AG04450 (cell line): ENCODE measurements at regions not wholly inside any gene's neighbourhood (a gene's known extent, or its start where the extent isn't known, plus 50 kb on each side); places are given as distances from the start of the nearest gene placed in this dataset.
"Not testable (repeated sequence)": the region's sequence is repeated elsewhere in the genome, so short reads cannot be mapped to it uniquely, and the experiment has no call there.

Experiments used
- CTCF ChIA-PET: fragments of 300-600, 350-600 bp; formaldehyde crosslinking; extraction: SDS; loops from one replicate; lab custom pipeline; 2022; ENCODE audit warnings: antibody characterized with exemption, inconsistent platforms; lab: Charles Lee
- POLR2A ChIA-PET: fragments of 350-600 bp; formaldehyde crosslinking; extraction: SDS; loops from one replicate; lab custom pipeline; 2021; ENCODE audit warnings: antibody characterized with exemption, inconsistent platforms; lab: Yijun Ruan, JAX
- DNase-seq: peaks from one replicate; pipeline ENCODE4 v3.0.0-alpha.2; 2011; ENCODE audit warnings: low read depth, low spot score
- H3K27ac ChIP-seq: one replicate; pipeline ENCODE4 v1.5.1; 2012; ENCODE audit warnings: low read depth, low read length, control low read depth
- H3K27me3 ChIP-seq: one replicate; pipeline ENCODE4 v1.6.0; 2012; ENCODE audit warnings: low read length; ENCODE audit not compliant: control insufficient read depth, insufficient read depth
- H3K4me3 ChIP-seq: 2 replicates; pipeline ENCODE4 v1.5.1; 2011; ENCODE audit warnings: mild to moderate bottlenecking, low read depth, low read length, control low read depth
- H3K9me3 ChIP-seq: 2 replicates; pipeline ENCODE4 v1.5.1; 2012; ENCODE audit warnings: low read length; ENCODE audit not compliant: control insufficient read depth, insufficient read depth
- TF ChIP-seq, protein P1 (sequence below): IDR thresholded peaks from 2 replicates; pipeline ENCODE4 v1.5.1; 2011; ENCODE audit warnings: low read depth, low read length, control low read depth, inconsistent platforms

DNA sequence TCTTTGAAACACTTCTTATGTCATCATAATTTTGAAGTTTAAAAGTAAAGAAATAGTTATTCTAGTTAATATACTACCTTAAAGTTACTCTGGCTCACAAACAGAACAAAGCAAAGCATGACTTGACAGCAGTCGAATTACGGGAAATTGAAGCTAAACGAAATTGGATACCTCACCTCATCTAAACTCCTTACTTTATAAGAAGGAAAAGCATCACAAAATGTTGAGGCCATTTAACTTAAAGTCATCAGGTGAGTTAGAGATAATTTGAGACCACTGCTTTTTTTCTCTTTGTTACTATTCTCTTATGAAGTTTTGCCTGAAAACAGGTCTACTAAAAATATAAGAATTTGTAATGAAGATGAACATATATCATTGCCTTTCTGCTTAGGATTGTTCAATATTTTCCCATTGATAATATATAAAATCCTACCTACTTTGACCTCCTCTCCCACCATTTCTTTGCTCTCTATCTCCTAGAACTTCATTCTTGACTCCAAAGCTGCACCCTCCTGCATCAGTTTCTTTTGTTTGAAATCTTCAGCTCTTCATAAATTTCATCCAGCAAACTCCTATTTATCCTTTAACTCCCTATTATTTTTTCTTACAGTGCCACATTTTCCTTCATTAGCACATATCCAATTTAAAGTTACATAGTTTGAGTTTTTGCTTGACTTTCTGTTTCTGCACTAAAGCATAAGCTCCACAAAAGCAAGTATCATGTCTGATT lies 510.7 kb upstream of the ZNF337 start:
- Histone ChIP-seq H3K4me3 (no peak overlapping the region), H3K9me3 (peaks cover 16% of the 10 kb centered on the region; the same call in 1 of the 2 replicates), H3K27ac (no peak overlapping the region), H3K27me3 (peaks cover 20% of the 10 kb centered on the region)
- POLR2A ChIA-PET, result no interaction called here
- no peak for DNase-seq
- TF ChIP-seq, protein P1, sequence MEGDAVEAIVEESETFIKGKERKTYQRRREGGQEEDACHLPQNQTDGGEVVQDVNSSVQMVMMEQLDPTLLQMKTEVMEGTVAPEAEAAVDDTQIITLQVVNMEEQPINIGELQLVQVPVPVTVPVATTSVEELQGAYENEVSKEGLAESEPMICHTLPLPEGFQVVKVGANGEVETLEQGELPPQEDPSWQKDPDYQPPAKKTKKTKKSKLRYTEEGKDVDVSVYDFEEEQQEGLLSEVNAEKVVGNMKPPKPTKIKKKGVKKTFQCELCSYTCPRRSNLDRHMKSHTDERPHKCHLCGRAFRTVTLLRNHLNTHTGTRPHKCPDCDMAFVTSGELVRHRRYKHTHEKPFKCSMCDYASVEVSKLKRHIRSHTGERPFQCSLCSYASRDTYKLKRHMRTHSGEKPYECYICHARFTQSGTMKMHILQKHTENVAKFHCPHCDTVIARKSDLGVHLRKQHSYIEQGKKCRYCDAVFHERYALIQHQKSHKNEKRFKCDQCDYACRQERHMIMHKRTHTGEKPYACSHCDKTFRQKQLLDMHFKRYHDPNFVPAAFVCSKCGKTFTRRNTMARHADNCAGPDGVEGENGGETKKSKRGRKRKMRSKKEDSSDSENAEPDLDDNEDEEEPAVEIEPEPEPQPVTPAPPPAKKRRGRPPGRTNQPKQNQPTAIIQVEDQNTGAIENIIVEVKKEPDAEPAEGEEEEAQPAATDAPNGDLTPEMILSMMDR, result no peak
- CTCF ChIA-PET, result no interaction called here

DNA sequence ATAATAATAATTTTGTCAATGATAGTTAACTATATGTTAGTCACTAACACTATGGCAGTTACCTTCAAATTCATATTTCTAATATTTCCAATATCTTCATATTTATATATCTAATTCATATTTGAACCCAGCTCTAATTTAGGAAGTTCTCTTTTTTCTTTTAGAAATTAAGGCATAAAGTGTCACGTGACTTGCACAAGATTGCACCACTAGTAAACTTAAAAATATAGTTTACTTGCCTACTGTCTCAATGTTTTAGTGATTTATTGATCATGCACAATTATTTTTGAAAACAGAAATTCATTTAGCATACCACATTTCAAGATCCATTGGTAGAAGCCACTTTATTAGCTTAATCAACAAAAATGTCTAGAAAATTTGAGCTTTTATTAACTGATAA lies 508.7 kb upstream of the ZNF337 start:
- Histone ChIP-seq H3K9me3 (peaks cover 16% of the 10 kb centered on the region; the same call in 1 of the 2 replicates), H3K4me3 (no peak overlapping the region), H3K27ac (no peak overlapping the region), H3K27me3 (peaks cover 17% of the 10 kb centered on the region)
- POLR2A ChIA-PET, result no interaction called here
- no peak for DNase-seq
- TF ChIP-seq, protein P1, result no peak
- CTCF ChIA-PET, result no interaction called here

DNA sequence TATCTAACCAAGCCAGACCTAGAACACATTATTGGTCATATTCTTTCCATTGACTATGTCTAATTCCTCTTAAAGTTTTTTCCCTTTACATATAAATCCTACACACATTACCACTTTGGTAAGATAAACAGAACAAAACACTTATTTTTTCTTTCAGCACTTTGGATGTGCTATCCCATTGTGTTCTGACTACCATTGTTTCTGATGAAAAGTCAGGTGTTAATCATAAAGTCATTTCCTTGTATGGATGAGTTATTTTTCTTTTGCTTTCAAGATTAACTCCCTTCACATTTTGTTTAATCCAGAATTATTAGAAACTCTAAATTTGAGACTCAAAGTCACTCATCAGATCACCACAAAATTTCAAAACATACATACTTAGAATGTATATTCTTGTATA lies 504.4 kb upstream of the ZNF337 start:
- H3K27ac ChIP-seq, POLR2A ChIA-PET, CTCF ChIA-PET, DNase-seq, H3K9me3 ChIP-seq, H3K27me3 ChIP-seq, H3K4me3 ChIP-seq: not testable (repeated sequence)

DNA sequence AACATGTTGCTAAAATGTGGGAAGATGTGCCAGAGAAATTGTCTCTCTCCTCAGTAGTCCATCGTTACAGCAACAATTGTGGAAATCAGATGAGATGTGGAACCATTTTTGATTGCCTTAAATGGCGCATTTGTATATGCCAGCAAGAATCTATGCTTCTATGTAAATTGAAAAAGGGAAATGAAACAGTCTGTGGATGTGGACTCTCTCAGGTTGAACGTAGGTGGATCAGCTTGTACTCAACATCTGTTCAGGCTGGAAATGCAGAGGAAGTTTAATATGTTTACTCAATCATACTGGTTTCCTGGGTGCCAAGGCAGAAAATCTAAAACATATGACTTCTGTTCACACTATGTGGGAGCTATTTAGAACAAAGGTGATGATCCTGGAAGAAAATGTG lies 490.7 kb upstream of the ZNF337 start:
- POLR2A ChIA-PET, H3K27me3 ChIP-seq, H3K27ac ChIP-seq, H3K4me3 ChIP-seq, CTCF ChIA-PET, DNase-seq, H3K9me3 ChIP-seq: not testable (repeated sequence)

DNA sequence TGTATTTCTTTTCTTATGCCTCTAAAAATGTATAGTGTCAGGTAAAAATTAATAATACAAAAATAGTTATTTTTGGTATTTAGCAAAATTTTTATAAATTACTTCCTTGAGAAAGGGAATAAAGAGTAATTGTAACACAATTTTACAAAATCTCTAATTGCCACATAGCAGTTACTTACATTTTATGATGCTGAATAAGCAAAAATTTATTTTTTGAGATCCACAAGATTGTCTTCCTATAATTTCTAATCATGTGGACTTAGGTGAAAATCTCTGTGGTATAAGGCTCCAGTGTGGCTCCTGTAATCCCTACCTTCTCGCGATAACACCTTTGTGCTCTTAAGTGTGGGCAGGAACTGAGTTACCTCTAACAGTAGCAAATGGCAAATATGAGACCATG lies 487.1 kb upstream of the ZNF337 start:
- H3K4me3 ChIP-seq, POLR2A ChIA-PET, H3K27ac ChIP-seq, H3K9me3 ChIP-seq, H3K27me3 ChIP-seq, DNase-seq, CTCF ChIA-PET: not testable (repeated sequence)

DNA sequence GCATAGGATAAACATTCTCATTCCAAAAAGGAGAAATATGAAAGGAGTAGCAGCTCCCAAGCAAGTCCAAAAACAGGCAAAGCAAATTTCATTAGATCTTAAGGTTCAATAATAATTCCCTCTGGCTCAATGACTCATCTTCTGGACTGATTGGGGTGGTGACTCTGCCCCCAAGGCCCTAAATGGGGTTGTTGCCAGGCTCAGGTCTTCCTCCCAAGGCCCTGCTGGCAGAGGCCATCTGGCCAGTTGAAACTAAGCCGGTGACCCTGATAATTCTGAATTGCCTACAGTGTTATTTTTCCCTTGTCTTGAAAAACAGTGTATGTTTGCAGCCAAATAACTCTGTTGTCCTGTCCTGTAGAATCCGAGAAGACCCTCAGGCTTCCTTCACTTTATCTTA lies 484.7 kb upstream of the ZNF337 start:
- H3K4me3 ChIP-seq, POLR2A ChIA-PET, H3K27ac ChIP-seq, DNase-seq, H3K27me3 ChIP-seq, CTCF ChIA-PET, H3K9me3 ChIP-seq: not testable (repeated sequence)

DNA sequence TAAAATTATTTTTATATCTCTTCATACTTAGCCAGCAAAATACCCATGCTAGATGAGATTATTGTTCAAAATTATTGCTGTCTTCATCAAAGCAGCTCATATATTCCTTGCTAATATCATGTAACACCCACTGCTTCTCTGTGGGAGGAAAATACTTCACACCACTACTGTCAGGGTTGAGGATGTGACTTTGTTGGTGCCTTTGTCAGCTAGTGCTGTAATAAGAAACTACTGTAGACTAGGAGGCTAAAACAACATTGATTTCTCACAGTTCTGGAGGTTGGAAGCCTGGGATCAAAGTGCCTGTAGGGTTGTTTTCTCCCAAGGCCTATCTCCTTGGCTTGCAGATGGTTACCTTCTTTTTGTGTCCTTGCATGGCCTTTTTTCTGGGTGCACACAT lies 475.2 kb upstream of the ZNF337 start:
- H3K27ac ChIP-seq, H3K27me3 ChIP-seq, CTCF ChIA-PET, DNase-seq, H3K9me3 ChIP-seq, H3K4me3 ChIP-seq, POLR2A ChIA-PET: not testable (repeated sequence)
